ENCODE measurements at regions not wholly inside any gene's neighbourhood (a gene's known extent, or its start where the extent isn't known, plus 50 kb on each side); places are given as distances from the start of the nearest gene placed in this dataset.
"Not testable (repeated sequence)": the region's sequence is repeated elsewhere in the genome, so short reads cannot be mapped to it uniquely, and the experiment has no call there.

- no peak for DNase-seq (ENCODE audit: low read depth in 4 of 4, low spot score in 3 of 4)
These were observed 267.1 kb upstream of the ASIC2 start for GRCh38 chr17:33560165-33560564.

- no peak for DNase-seq (ENCODE audit: low read depth in 4 of 4, low spot score in 3 of 4)
These were observed 267.8 kb upstream of the ASIC2 start for GRCh38 chr17:33560871-33561270.

- no peak for DNase-seq (ENCODE audit: low read depth in 4 of 4, low spot score in 3 of 4)
These were observed 268.7 kb upstream of the ASIC2 start for GRCh38 chr17:33561569-33562334.

- DNase-seq (ENCODE audit: low read depth in 4 of 4, low spot score in 3 of 4), result no peak
These were observed 269.7 kb upstream of the ASIC2 start for GRCh38 chr17:33562792-33563191.

GRCh38 chr17:33564146-33564545 is 271.1 kb upstream of the ASIC2 start:
- no peak for DNase-seq (ENCODE audit: low read depth in 4 of 4, low spot score in 3 of 4)

GRCh38 chr17:33567223-33567622 is 274.1 kb upstream of the ASIC2 start:
- no peak for DNase-seq (ENCODE audit: low read depth in 4 of 4, low spot score in 3 of 4)

GRCh38 chr17:33572615-33573014 is 279.5 kb upstream of the ASIC2 start:
- no peak for DNase-seq (ENCODE audit: low read depth in 4 of 4, low spot score in 3 of 4)

- no peak for DNase-seq (ENCODE audit: low read depth in 4 of 4, low spot score in 3 of 4)
These were observed 281.9 kb upstream of the ASIC2 start for GRCh38 chr17:33574942-33575445.

- DNase-seq (ENCODE audit: low read depth in 4 of 4, low spot score in 3 of 4), result not testable (repeated sequence)
These were observed 286.6 kb upstream of the ASIC2 start for GRCh38 chr17:33579740-33580139.

- no peak for DNase-seq (ENCODE audit: low read depth in 4 of 4, low spot score in 3 of 4)
These were observed 287.1 kb upstream of the ASIC2 start for GRCh38 chr17:33580215-33580614.

GRCh38 chr17:33582661-33583060 is 289.6 kb upstream of the ASIC2 start:
- no peak for DNase-seq (ENCODE audit: low read depth in 4 of 4, low spot score in 3 of 4)

- no peak for DNase-seq (ENCODE audit: low read depth in 4 of 4, low spot score in 3 of 4)
These were observed 290.7 kb upstream of the ASIC2 start for GRCh38 chr17:33583518-33584417.

GRCh38 chr17:33593991-33594390 is 300.9 kb upstream of the ASIC2 start:
- DNase-seq (ENCODE audit: low read depth in 4 of 4, low spot score in 3 of 4), result no peak

- peak in 1 of 4 donors; percentile 20 for DNase-seq (ENCODE audit: low read depth in 4 of 4, low spot score in 3 of 4)
These were observed 302.7 kb upstream of the ASIC2 start for GRCh38 chr17:33595828-33596227.

GRCh38 chr17:33596899-33597298 is 303.8 kb upstream of the ASIC2 start:
- DNase-seq (ENCODE audit: low read depth in 4 of 4, low spot score in 3 of 4), result no peak

- DNase-seq (ENCODE audit: low read depth in 4 of 4, low spot score in 3 of 4), result no peak
These were observed 305.7 kb upstream of the ASIC2 start for GRCh38 chr17:33598797-33599196.

GRCh38 chr17:33602981-33603380 is 309.9 kb upstream of the ASIC2 start:
- DNase-seq (ENCODE audit: low read depth in 4 of 4, low spot score in 3 of 4), result no peak

- no peak for DNase-seq (ENCODE audit: low read depth in 4 of 4, low spot score in 3 of 4)
These were observed 310.7 kb upstream of the ASIC2 start for GRCh38 chr17:33603789-33604188.

GRCh38 chr17:33611532-33611931 is 318.4 kb upstream of the ASIC2 start:
- DNase-seq (ENCODE audit: low read depth in 4 of 4, low spot score in 3 of 4), result no peak

GRCh38 chr17:33615861-33616260 is 322.8 kb upstream of the ASIC2 start:
- DNase-seq (ENCODE audit: low read depth in 4 of 4, low spot score in 3 of 4), result no peak

- no peak for DNase-seq (ENCODE audit: low read depth in 4 of 4, low spot score in 3 of 4)
These were observed 330.7 kb upstream of the ASIC2 start for GRCh38 chr17:33623841-33624240.
